ENCODE measurements at regions not wholly inside any gene's neighbourhood (a gene's known extent, or its start where the extent isn't known, plus 50 kb on each side); places are given as distances from the start of the nearest gene placed in this dataset.
"Not testable (repeated sequence)": the region's sequence is repeated elsewhere in the genome, so short reads cannot be mapped to it uniquely, and the experiment has no call there.

GRCh38 chr2:131827481-131828163, 299.9 kb downstream of the CCDC74A start:
- Histone ChIP-seq H3K27me3 (ENCODE audit: control insufficient read depth, insufficient read depth, low read length) (no peaks in the 10 kb centered on the region), H3K4me3 (ENCODE audit: low read depth, low read length) (no peak overlapping the region), H3K27ac (ENCODE audit: low read depth, low read length) (no peak overlapping the region), H3K9me3 (ENCODE audit: control insufficient read depth, insufficient read depth, low read length) (peaks cover 49% of the 10 kb centered on the region)
- TF ChIP-seq CTCF (IDR thresholded peaks at IDR 0.05; ENCODE audit: low read depth, low read length), result no peak
- DNase-seq (ENCODE audit: low read depth, low spot score), result no peak
- ChIA-PET POLR2A (no interaction called here), CTCF (no interaction called here)

GRCh38 chr2:131828164-131828561, 300.5 kb downstream of the CCDC74A start:
- CTCF ChIA-PET, result no interaction called here
- no peak overlapping the region for H3K27ac ChIP-seq (ENCODE audit: low read depth, low read length)
- POLR2A ChIA-PET, result no interaction called here
- no peak overlapping the region for H3K4me3 ChIP-seq (ENCODE audit: low read depth, low read length)
- DNase-seq (ENCODE audit: low read depth, low spot score), result no peak
- H3K9me3 ChIP-seq (ENCODE audit: control insufficient read depth, insufficient read depth, low read length), result peaks cover 53% of the 10 kb centered on the region
- H3K27me3 ChIP-seq (ENCODE audit: control insufficient read depth, insufficient read depth, low read length), result no peaks in the 10 kb centered on the region
- no peak for TF ChIP-seq CTCF (IDR thresholded peaks at IDR 0.05; ENCODE audit: low read depth, low read length)

GRCh38 chr2:131828633-131829455, 301.2 kb downstream of the CCDC74A start:
- POLR2A ChIA-PET; CTCF ChIA-PET; H3K27ac ChIP-seq (ENCODE audit: low read depth, low read length); H3K4me3 ChIP-seq (ENCODE audit: low read depth, low read length); DNase-seq (ENCODE audit: low read depth, low spot score); H3K27me3 ChIP-seq (ENCODE audit: control insufficient read depth, insufficient read depth, low read length): not testable (repeated sequence)
- H3K9me3 ChIP-seq (ENCODE audit: control insufficient read depth, insufficient read depth, low read length), result peaks cover 60% of the 10 kb centered on the region

- CTCF ChIA-PET, result not testable (repeated sequence)
These were observed 302.0 kb downstream of the CCDC74A start for GRCh38 chr2:131829456-131830241.

GRCh38 chr2:131830242-131830945, 302.7 kb downstream of the CCDC74A start:
- H3K27me3 ChIP-seq (ENCODE audit: control insufficient read depth, insufficient read depth, low read length); H3K27ac ChIP-seq (ENCODE audit: low read depth, low read length); CTCF ChIA-PET; POLR2A ChIA-PET; H3K4me3 ChIP-seq (ENCODE audit: low read depth, low read length); DNase-seq (ENCODE audit: low read depth, low spot score): not testable (repeated sequence)
- H3K9me3 ChIP-seq (ENCODE audit: control insufficient read depth, insufficient read depth, low read length), result peaks cover 76% of the 10 kb centered on the region

More at GRCh38 chr2:131829456-131830241, 302.0 kb downstream of the CCDC74A start:
- H3K27me3 ChIP-seq (ENCODE audit: control insufficient read depth, insufficient read depth, low read length); DNase-seq (ENCODE audit: low read depth, low spot score); H3K27ac ChIP-seq (ENCODE audit: low read depth, low read length); H3K4me3 ChIP-seq (ENCODE audit: low read depth, low read length); POLR2A ChIA-PET: not testable (repeated sequence)
- peaks cover 68% of the 10 kb centered on the region for H3K9me3 ChIP-seq (ENCODE audit: control insufficient read depth, insufficient read depth, low read length)

- H3K27me3 ChIP-seq (ENCODE audit: control insufficient read depth, insufficient read depth, low read length); DNase-seq (ENCODE audit: low read depth, low spot score); H3K27ac ChIP-seq (ENCODE audit: low read depth, low read length); CTCF ChIA-PET; H3K4me3 ChIP-seq (ENCODE audit: low read depth, low read length); POLR2A ChIA-PET: not testable (repeated sequence)
- peaks cover 81% of the 10 kb centered on the region for H3K9me3 ChIP-seq (ENCODE audit: control insufficient read depth, insufficient read depth, low read length)
These were observed 303.2 kb downstream of the CCDC74A start for GRCh38 chr2:131830946-131831310.

GRCh38 chr2:131831450-131832208, 303.9 kb downstream of the CCDC74A start:
- peaks cover 85% of the 10 kb centered on the region for H3K9me3 ChIP-seq (ENCODE audit: control insufficient read depth, insufficient read depth, low read length)
- H3K27me3 ChIP-seq (ENCODE audit: control insufficient read depth, insufficient read depth, low read length); H3K4me3 ChIP-seq (ENCODE audit: low read depth, low read length); POLR2A ChIA-PET; DNase-seq (ENCODE audit: low read depth, low spot score); H3K27ac ChIP-seq (ENCODE audit: low read depth, low read length); CTCF ChIA-PET: not testable (repeated sequence)

GRCh38 chr2:131832209-131832780, 304.6 kb downstream of the CCDC74A start:
- H3K9me3 ChIP-seq (ENCODE audit: control insufficient read depth, insufficient read depth, low read length), result peaks cover 85% of the 10 kb centered on the region
- H3K27me3 ChIP-seq (ENCODE audit: control insufficient read depth, insufficient read depth, low read length); DNase-seq (ENCODE audit: low read depth, low spot score); POLR2A ChIA-PET; H3K27ac ChIP-seq (ENCODE audit: low read depth, low read length); CTCF ChIA-PET; H3K4me3 ChIP-seq (ENCODE audit: low read depth, low read length): not testable (repeated sequence)

- CTCF ChIA-PET; POLR2A ChIA-PET; H3K27ac ChIP-seq (ENCODE audit: low read depth, low read length); DNase-seq (ENCODE audit: low read depth, low spot score); H3K4me3 ChIP-seq (ENCODE audit: low read depth, low read length); H3K27me3 ChIP-seq (ENCODE audit: control insufficient read depth, insufficient read depth, low read length): not testable (repeated sequence)
- H3K9me3 ChIP-seq (ENCODE audit: control insufficient read depth, insufficient read depth, low read length), result peaks cover 79% of the 10 kb centered on the region
These were observed 305.2 kb downstream of the CCDC74A start for GRCh38 chr2:131832917-131833316.
